NCI-H1436 treated with DMSO at 0.1 percent for 48 hours (cell line): ENCODE measurements at regions not wholly inside any gene's neighbourhood (a gene's known extent, or its start where the extent isn't known, plus 50 kb on each side); places are given as distances from the start of the nearest gene placed in this dataset.

Source experiments
- DNase-seq: peaks from one replicate; lab custom pipeline; 2025; lab: John Stamatoyannopoulos, UW

GRCh38 chr5:105414067-105414466 lies 1851.5 kb upstream of the NUDT12 start:
- DNase-seq: no peak

GRCh38 chr5:105413406-105413990 lies 1850.9 kb upstream of the NUDT12 start:
- no peak for DNase-seq

GRCh38 chr5:105409695-105410094 lies 1847.1 kb upstream of the NUDT12 start:
- no peak for DNase-seq

DNA sequence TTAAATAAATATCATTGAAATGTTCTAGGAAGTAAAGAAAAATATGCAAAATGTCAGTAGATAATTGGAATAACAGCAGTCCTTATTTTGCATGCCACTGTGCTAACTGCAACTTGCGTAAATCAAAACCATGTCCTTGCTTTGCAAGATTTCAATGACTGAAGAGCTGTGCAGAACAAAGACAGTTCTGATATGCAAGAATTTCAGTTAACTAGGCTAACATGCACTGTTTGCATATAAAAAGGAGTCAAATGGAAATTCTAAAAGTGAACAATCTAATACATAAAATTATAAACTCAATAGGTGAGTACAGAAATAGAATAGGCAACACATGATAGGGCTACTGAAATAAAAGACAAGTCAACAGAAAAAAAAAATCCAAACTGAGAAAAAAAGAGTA lies 1844.6 kb upstream of the NUDT12 start:
- DNase-seq: no peak

- no peak for DNase-seq
Measured at GRCh38 chr5:105397749-105398148, 1835.2 kb upstream of the NUDT12 start.

GRCh38 chr5:105392710-105393149 lies 1830.1 kb upstream of the NUDT12 start:
- DNase-seq: no peak

DNA sequence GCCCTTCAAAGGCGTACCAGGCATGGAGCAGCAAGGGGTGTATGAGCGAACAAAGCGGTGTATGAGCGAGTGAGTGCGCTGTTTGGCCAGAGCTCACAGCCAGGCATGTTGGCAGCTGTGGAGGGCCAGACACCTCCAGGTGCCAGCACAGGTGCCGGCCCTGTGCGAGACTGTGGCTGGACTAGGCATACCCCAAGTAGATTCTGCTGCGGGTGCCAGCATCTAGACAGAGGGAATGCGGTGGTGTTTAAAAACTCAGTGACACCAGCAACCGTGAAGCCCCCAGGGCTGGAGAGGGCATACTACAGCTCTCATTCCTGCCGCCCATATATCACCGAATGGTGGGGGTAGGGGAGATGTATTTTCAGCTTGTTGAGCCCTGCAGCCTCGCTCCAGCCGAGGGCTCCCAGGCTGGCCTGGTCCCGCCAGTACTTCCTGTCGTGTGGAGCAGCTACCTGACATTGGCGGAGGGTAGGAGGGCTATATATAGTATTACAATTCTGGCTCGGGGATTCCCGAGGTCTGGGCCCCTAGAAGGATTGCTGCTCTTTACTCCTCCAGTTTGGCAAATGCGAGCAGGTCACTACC lies 1829.6 kb upstream of the NUDT12 start:
- no peak for DNase-seq

DNA sequence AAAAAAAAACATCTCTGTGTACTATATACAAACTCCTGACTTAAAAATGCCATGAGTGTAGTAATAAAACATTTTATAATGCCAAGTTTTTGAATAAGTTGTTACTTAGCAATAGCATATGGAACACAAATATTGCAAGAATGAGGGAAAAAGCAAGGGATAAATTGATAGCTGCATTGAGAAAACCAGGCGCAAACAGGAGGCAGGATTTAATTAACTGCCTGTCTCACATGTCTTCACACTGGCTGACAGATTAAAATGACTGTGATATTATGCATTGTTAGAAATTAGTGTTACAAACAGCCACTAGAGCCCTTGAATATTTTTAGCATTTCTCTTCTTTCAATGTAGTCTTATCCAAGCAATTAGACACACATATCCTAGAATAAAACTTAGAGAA lies 1817.5 kb upstream of the NUDT12 start:
- DNase-seq: no peak

DNA sequence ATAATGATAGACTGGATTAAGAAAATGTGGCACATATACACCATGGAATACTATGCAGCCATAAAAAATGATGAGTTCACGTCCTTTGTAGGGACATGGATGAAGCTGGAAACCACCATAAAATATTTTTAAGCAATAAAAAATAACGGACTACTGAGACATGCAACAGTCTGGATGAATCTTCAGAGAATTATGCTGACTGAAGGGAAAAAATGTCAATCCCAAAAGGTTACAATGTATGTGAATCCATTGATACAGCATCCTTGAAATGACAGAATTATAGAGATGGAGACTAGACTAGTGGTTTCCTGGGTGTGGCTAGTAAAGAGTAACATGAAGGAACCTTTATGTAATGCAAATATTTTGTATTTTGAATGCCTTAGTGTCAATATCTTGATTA lies 1808.6 kb upstream of the NUDT12 start:
- DNase-seq: no peak

GRCh38 chr5:105350486-105351140 lies 1788.0 kb upstream of the NUDT12 start:
- DNase-seq: no peak

- DNase-seq: no peak
Measured at GRCh38 chr5:105331558-105331957, 1769.0 kb upstream of the NUDT12 start.

GRCh38 chr5:105330185-105330584 lies 1767.6 kb upstream of the NUDT12 start:
- DNase-seq: no peak

GRCh38 chr5:105304859-105305258 lies 1742.3 kb upstream of the NUDT12 start:
- no peak for DNase-seq

DNA sequence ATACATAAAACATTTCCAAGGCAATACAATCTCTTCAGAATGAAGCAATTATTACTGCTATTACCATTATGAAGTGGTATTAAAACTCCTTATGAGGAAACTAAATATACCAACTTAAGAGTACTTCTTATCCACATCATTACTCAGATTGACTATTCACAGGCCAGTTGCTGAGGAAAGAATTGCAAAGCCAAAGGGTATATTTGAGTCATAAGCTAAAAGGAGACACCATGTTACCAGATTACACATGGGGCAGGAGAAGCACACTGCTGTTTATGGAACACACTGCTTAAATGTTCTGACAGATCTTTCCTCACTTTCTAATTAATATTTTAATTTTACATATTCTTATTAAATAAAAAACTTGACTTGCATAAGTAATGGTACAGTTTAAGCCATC lies 1726.4 kb upstream of the NUDT12 start:
- DNase-seq: no peak

- DNase-seq: no peak
Measured at GRCh38 chr5:105283134-105283533, 1720.5 kb upstream of the NUDT12 start.

DNA sequence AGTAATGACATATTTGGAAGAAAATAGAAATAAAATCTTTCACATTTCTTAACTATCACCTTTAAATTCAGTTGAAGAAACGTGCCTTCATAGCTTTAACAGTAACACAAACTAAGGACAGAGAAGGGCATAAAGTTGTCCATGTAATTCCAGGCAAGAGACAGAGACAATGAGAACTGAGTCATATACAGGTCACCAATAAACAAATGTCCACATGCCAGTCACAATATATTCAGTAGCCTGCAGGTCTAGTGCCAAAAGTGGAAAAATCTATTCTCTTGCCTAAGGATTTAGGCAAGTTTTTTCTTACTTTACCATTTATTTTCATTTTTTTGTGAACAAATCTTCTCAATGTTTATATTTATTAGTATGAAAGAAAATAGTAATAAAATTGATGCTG lies 1711.5 kb upstream of the NUDT12 start:
- no peak for DNase-seq

DNA sequence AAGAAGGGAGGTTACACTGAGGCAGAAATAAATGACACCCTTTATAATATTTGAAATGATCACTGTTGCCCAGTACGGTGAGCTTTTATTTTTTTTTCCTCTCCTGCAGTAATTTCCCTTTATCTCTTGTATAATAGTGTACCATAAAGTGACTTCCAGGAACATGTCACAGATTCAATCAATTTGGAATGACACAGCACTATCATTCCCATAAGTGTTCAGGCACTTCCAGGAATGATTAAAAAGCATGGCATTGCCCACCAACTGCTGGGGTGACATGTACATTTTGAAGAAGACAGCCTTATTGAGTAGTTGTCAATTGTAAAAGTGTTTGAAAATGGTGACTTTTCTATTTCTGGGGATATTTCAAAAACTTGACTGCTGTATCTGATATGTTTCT lies 1700.9 kb upstream of the NUDT12 start:
- no peak for DNase-seq

DNA sequence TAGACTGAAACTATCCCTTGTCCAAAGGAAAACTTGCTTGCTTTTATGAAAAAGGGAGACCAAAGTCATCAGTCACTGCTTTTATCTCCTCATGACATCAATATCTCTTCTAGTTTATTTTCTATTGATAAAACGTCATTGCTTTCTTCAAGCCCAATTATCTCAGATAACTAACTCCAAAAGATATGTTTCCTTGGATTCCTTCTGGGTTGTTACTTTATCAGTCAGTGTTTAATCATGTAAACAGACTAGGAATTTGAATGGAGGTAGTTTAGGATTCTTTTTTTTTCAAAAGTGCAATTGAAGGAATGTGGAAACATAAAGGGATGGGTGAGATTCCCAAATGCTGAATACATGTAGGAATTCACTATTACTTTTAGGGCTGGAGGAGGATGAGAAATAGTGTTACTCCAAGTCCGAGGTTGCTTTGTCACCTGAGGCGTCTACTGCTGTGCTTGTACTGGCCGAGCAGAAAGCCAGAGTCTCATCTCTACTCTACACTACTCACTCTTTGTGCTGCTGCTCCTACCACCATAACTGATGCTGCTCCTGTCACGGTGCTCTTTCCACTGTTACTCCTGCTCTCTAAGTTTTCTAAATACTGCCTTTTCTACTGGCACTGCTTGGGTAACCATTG lies 1697.1 kb upstream of the NUDT12 start:
- DNase-seq: no peak

DNA sequence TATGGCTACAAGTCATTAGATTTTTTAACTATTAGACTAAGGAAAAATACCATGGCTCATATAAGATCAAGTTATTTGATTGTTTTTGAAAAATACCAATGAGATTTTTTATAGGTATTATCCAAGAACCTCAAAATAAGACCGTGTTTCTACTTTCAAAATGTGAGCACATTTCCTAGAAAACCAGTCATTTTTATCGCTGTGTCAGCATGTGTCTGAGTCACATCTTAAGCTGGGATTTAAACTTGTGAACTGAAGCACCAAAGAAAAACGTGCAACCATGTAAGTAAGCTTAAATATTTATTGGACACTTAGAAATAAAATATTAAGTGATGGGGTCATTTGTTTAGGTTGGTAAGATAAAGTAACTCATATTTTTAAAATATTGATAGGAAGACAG lies 1676.0 kb upstream of the NUDT12 start:
- DNase-seq: no peak

- no peak for DNase-seq
Measured at GRCh38 chr5:105230516-105231157, 1668.0 kb upstream of the NUDT12 start.

GRCh38 chr5:105218018-105218417 lies 1655.4 kb upstream of the NUDT12 start:
- DNase-seq: no peak

DNA sequence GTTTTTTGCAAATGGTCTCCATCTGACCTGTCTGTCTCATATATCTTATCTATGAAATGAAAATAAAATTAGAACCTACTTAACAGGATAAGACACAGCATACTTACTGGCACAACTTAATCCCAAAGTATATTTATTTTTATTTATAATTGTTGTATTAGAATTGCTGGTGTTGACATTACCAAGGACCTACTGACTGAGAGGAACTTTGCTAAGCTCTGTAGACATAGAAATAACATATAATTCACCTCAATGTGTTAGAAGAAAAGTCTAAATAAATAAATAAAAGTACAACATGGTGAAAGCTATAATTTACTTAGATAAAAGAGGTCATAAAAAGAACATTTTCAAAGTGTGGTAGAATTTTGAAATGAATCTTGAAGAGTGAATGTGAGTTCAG lies 1650.5 kb upstream of the NUDT12 start:
- no peak for DNase-seq

DNA sequence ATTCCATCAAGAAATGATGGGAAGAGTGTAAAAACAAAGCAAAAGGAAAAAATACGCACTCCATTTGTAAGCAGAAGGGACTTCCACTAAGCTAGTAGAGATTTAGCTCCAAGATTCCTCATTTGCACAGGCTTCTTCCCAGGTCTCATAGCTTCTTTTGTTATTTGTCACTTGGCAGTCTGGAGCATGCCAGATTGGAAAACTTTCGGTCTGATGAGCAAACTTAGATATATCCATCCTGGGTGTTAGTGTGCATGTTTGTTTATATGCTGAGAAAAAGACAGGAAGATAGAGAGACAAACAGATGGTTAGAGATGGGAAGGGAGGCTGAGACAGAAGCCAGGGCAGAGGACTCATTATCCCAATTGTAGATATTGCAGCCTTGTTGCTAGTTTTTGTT lies 1644.5 kb upstream of the NUDT12 start:
- no peak for DNase-seq
